Neural progenitor cell (in vitro differentiated cells): ENCODE measurements at regions not wholly inside any gene's neighbourhood (a gene's known extent, or its start where the extent isn't known, plus 50 kb on each side); places are given as distances from the start of the nearest gene placed in this dataset.

ENCODE experiments used
- CTCF ChIP-seq: fragments of 200-600 bp; sonication (generic); IDR thresholded peaks from 2 replicates; pipeline ENCODE4 v1.5.1; 2017; ENCODE audit warnings: antibody characterized with exemption, mild to moderate bottlenecking
- EZH2 ChIP-seq: fragments of 200-600 bp; sonication (generic); IDR thresholded peaks from 2 replicates; pipeline ENCODE4 v1.6.1; 2017; ENCODE audit warnings: antibody characterized with exemption, mild to moderate bottlenecking, moderate library complexity
- EZH2phosphoT487 ChIP-seq: fragments of 200-600 bp; sonication (generic); IDR thresholded peaks from 2 replicates; pipeline ENCODE4 v1.6.1; 2017; ENCODE audit warnings: antibody characterized with exemption

- no peak for TF ChIP-seq CTCF
- TF ChIP-seq EZH2: no peak
- TF ChIP-seq EZH2phosphoT487: no peak
These were observed 54.6 kb upstream of the ACSF3 start for GRCh38 chr16:89038811-89039735.
